Left colon (tissue), 2 donors: ENCODE measurements at regions not wholly inside any gene's neighbourhood (a gene's known extent, or its start where the extent isn't known, plus 50 kb on each side); places are given as distances from the start of the nearest gene placed in this dataset.
"Not testable (repeated sequence)": the region's sequence is repeated elsewhere in the genome, so short reads cannot be mapped to it uniquely, and the experiment has no call there.

Experiments used
- ATAC-seq: fragments of 200-7000 bp; cut with Tn5 transposase; one replicate; pipeline ENCODE4 v1.9.1; 2020; ENCODE audit warnings: mild to moderate bottlenecking, moderate library complexity
- DNase-seq, 2 donors: peaks; one replicate each; pipeline ENCODE4 v3.0.0-alpha.2; 2020
- intact Hi-C, 2 donors: fragments of 100-400 bp; cut with DNase I in 1 of 2; cut with micrococcal nuclease in 1 of 2; formaldehyde crosslinking; loops; one replicate each; pipeline versions ENCODE4 v1.11.2 to v1.14.0; 2022; cut with DNase I, micrococcal nuclease
- donor health status: DM: no; HTN: no; CAD: no.
- donor health status: DM: yes; HTN: yes; CAD: no.

GRCh38 chr5:104541141-104541785 lies 978.7 kb upstream of the NUDT12 start:
- peak; percentile 66 for ATAC-seq
- intact Hi-C loops, result no loop called here
- no peak for DNase-seq

DNA sequence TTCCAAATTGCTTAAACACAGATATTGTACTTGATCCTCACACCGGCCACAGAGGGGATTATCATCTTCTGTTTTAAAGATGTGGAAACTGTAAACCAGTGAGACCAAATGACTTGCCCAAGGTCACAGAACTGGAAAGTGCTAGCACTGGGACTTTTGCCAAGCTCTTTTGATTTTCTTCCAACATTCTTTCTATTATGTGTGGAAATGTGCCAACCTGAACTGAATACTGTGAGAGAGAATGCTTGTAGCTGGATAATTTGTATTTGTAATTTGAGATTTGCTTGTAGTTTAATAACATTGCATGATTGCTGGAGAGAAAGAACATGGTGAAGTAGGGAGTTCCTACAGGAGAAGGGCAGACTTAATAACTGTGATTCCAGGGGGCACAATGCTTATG lies 977.9 kb upstream of the NUDT12 start:
- ATAC-seq, result peak; percentile 64
- intact Hi-C loops, result no loop called here
- no peak for DNase-seq

GRCh38 chr5:104539618-104540350 lies 977.2 kb upstream of the NUDT12 start:
- no peak for ATAC-seq
- no peak for DNase-seq
- intact Hi-C loops, result no loop called here

GRCh38 chr5:104538734-104539133 lies 976.1 kb upstream of the NUDT12 start:
- no peak for DNase-seq
- ATAC-seq, result no peak
- intact Hi-C loops, result no loop called here

GRCh38 chr5:104533498-104533897 lies 970.9 kb upstream of the NUDT12 start:
- intact Hi-C loops, result no loop called here
- DNase-seq, result no peak
- no peak for ATAC-seq

DNA sequence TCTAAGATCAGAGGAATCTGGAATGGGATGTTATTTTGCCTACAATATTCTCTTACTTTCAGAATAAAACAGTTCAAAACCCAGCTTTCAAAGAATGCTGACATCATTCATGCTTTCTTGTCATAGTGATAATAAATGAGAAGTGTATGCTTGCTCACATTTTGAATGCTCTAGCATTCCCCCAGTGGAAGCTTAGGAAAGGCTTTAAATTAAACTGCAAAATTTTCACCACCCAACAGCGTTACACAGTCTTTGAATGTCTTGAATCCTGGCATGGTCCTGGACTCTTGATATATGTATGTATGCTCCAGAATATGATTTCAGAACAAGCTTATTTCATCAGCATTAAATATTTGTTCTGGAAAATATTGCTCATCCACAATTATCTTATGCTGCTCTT lies 964.3 kb upstream of the NUDT12 start:
- intact Hi-C loops, result no loop called here
- no peak for ATAC-seq

GRCh38 chr5:104513640-104514072 lies 951.1 kb upstream of the NUDT12 start:
- intact Hi-C loops, result no loop called here
- DNase-seq, result no peak
- ATAC-seq, result peak; percentile 18

More for the DNA sequence above, 964.3 kb upstream of the NUDT12 start:
- no peak for DNase-seq

GRCh38 chr5:104513121-104513602 lies 950.6 kb upstream of the NUDT12 start:
- no peak for ATAC-seq
- no peak for DNase-seq
- intact Hi-C loops, result no loop called here

- ATAC-seq (no peak), DNase-seq (no peak)
- intact Hi-C loops, result no loop called here
Measured at GRCh38 chr5:104512063-104512825, 949.7 kb upstream of the NUDT12 start.

DNA sequence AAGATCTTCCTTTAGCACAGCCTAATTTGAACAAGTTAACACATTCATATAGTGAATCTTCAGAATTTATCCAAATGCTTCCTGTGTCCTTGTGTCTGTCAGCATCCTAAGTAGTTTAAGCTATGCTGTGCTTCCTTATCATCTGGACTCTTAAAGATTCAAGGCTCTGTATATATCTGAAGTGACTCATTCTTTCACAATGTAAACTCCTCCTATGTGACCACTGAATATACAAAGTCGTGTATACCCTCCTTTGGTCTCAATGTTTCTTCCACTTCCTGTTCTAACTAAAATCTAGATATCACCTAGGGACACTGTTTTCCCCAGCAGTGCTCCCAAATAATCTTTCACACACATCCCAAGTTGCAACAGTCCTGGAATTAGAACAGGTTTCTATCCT lies 935.7 kb upstream of the NUDT12 start:
- no peak for DNase-seq
- no peak for ATAC-seq
- intact Hi-C loops, result no loop called here

DNA sequence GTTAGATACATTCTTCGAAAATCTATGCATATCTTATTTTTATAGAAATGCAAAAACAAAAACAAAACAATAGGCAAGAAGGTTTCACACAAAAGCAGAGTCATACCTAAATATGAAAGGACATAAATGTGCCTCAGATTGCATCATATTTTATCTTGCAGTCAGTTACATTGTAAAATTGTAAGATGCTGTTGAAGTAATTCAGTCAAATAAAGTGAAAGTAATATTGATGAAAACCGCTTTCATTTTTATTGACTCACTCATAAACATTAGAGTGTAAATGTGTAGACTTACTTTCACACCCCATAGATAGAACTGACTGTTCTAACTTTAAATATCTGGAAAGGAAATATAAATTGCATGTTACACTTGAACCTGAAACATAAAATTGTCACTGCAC lies 931.5 kb upstream of the NUDT12 start:
- intact Hi-C loops, result no loop called here
- peak; percentile 52 for ATAC-seq
- DNase-seq, result no peak

DNA sequence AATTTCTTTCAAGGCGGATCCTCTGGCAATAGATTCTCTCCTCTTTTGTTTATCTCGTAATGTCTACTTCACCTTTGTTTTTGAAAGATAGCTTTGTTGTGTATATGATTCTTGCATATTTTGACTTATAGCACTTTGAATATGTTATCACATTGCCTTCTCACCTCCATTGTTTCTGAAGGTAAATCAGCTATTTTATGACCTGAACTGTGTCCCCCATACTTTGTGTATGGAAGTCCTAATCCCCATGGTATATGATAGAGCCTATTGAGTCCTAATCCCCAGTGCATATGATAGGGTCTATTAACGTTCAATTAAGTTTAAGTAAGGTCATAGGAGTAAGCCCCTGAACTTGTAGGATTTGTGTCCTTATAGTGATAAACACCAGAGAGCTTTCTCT lies 910.2 kb upstream of the NUDT12 start:
- ATAC-seq (no peak), DNase-seq (no peak)
- intact Hi-C loops, result no loop called here

DNA sequence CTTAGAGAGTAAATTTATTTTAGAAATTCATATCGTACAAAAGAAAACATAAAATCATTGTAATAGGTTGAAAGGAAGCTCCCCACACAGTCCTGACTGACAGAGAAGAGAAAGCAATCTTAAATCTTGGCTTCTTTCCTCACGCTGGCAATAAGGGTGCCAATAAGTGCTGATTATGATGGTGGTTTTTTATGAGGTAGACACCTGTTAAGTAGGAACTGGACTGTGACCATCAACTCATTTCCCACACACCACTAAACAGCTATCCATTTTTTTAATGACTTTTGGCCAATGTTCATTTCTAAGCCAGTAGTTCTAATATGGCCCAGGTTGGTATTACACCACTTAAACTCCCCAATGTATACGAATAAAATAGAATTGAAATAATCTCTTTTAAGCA lies 893.5 kb upstream of the NUDT12 start:
- intact Hi-C loops, result no loop called here
- DNase-seq, result no peak
- peak; percentile 61 for ATAC-seq

DNA sequence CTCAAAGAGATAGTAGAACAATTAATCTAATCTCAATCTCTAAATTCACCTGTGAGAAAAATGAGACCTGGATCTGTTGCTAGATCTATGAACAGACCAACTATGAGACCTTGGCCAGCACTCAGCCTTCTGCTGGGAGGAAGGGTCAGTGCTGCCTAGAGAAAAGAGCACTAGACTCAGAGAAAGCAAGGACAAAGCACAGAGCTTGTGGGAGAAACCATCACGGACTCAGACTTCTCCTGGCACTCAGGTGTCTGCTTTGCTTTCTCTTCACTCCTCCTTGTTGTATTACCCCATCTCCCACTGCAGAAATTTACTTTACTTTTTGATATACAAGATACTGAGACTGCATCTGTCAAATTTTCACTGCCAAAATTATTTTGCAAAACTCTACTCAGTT lies 890.0 kb upstream of the NUDT12 start:
- no peak for DNase-seq
- intact Hi-C loops, result no loop called here
- no peak for ATAC-seq

GRCh38 chr5:104451911-104452310 lies 889.3 kb upstream of the NUDT12 start:
- intact Hi-C loops, DNase-seq, ATAC-seq: not testable (repeated sequence)

DNA sequence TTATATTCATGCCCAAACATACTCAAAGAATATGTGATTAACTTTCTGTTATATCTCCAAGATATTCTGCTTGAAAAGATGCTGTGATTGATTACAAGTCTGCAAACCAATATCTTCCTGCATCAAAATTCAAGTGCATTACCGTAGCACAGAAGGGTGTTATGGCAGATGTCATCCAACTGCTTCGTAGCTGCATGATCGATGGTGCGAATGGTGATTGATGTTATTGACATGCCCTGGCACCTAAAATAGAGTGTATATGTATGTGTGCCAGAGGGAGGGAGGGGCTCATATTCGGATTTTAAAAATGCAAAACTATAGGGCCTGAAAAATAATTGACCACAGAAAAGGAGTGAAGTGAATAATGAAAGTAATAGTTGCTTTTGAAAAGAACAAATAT lies 882.1 kb upstream of the NUDT12 start:
- ATAC-seq, result no peak
- intact Hi-C loops, result no loop called here
- DNase-seq, result no peak

GRCh38 chr5:104443706-104444105 lies 881.1 kb upstream of the NUDT12 start:
- intact Hi-C loops, result no loop called here
- DNase-seq (no peak), ATAC-seq (no peak)

DNA sequence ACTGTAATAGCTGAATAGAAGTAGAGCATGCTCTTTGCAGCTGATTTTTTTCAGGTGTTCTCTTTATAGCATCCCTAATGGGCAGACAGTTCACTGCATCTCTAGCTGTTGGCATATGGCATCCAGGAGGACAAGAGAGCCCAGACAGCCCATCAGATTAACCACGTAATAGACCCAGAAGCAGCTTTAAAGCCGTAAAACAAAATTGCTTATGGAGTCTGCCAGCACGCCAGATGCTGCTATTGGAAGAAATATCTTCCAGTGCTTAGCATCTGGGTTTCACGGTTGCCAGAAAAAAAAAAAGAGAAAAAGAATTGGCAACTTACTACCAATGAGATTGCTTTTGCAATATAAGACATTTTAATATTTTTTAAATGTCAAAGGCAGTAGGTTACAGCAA lies 869.4 kb upstream of the NUDT12 start:
- intact Hi-C loops, result no loop called here
- DNase-seq (no peak), ATAC-seq (peak; percentile 60)

DNA sequence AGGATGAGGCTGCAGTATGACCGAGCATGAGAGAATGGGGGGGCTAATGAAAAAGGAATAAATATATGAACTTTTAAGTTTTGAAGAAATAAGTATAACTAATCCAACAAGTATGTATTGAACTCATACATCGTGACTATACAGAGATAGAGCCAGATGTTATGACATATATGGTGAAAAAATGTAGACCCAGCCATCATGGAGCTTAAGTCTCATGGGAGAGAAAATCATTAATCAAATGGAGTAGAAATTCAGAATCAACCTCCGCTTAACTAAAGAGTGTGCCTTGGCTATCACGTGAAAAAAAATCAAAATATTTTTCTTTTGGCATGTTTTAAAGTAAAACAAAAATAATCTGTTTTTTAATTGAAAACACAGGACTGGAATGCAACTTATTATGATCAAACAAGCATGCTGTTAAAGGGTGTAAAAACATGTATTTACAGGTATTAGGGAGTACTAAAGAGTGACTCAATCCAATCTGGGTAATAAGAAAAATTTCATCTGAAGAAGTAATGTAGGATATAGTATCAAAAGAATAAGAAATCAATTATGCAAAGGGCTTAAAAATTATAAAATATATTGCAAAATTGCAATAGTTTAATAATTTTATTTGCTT lies 868.5 kb upstream of the NUDT12 start:
- ATAC-seq (no peak), DNase-seq (no peak)
- intact Hi-C loops, result no loop called here
